HEK293 (cell line): ENCODE measurements at regions not wholly inside any gene's neighbourhood (a gene's known extent, or its start where the extent isn't known, plus 50 kb on each side); places are given as distances from the start of the nearest gene placed in this dataset.

Experiments used
- CTCF ChIP-seq: fragments of 450-650 bp; formaldehyde crosslinking; IDR thresholded peaks from 2 replicates; pipeline ENCODE4 v1.5.1; 2016; ENCODE audit warnings: missing biosample characterization, missing genetic modification characterization
- YY1 ChIP-seq: fragments of 450-650 bp; formaldehyde crosslinking; IDR thresholded peaks from 2 replicates; pipeline ENCODE4 v1.5.1; 2018; ENCODE audit warnings: missing biosample characterization, missing genetic modification characterization
- ZBTB17 ChIP-seq: fragments of 450-650 bp; formaldehyde crosslinking; IDR thresholded peaks from 2 replicates; pipeline ENCODE4 v1.5.1; 2016; ENCODE audit warnings: missing biosample characterization, missing genetic modification characterization
- ZNF18 ChIP-seq: fragments of 450-650 bp; formaldehyde crosslinking; IDR thresholded peaks from 2 replicates; pipeline ENCODE4 v1.5.1; 2016; ENCODE audit warnings: missing biosample characterization, missing genetic modification characterization
- ZNF239 ChIP-seq: fragments of 450-650 bp; formaldehyde crosslinking; IDR thresholded peaks from 2 replicates; pipeline ENCODE4 v1.5.1; 2016; ENCODE audit warnings: missing biosample characterization, missing genetic modification characterization
- ZNF777 ChIP-seq: fragments of 450-650 bp; formaldehyde crosslinking; IDR thresholded peaks from 2 replicates; pipeline ENCODE4 v1.5.1; 2017; ENCODE audit warnings: missing biosample characterization, missing genetic modification characterization, borderline replicate concordance
- TF ChIP-seq, protein P1 (sequence below): fragments of 450-650 bp; formaldehyde crosslinking; IDR thresholded peaks from 2 replicates; pipeline ENCODE4 v1.5.1; 2016; ENCODE audit warnings: missing biosample characterization, missing genetic modification characterization

DNA sequence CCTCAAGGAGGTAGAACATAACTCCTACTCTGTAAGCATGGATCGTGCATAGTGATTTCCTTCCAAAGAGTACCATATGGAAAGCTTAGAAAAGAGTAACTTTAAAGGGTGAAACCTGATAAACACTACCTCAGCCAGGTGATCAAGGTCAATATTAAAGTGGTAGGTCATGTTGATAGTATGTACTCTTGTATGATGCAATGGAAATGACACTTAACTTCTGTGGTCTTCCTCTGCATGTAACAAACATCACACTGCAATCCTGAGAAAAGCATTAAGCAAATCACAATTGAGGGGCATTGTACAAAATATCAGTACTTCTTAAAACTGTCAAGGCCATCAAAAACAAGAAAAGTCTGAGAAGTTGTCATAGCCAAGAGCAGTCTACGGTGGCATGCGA lies 83.8 kb downstream of the LEPR start:
- TF ChIP-seq CTCF (tag by site-specific recombination) = no peak
- TF ChIP-seq, protein P1, sequence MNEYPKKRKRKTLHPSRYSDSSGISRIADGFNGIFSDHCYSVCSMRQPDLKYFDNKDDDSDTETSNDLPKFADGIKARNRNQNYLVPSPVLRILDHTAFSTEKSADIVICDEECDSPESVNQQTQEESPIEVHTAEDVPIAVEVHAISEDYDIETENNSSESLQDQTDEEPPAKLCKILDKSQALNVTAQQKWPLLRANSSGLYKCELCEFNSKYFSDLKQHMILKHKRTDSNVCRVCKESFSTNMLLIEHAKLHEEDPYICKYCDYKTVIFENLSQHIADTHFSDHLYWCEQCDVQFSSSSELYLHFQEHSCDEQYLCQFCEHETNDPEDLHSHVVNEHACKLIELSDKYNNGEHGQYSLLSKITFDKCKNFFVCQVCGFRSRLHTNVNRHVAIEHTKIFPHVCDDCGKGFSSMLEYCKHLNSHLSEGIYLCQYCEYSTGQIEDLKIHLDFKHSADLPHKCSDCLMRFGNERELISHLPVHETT = no peak
- no peak for TF ChIP-seq ZNF239 (tag by site-specific recombination)
- no peak for TF ChIP-seq YY1 (tag by site-specific recombination)
- TF ChIP-seq ZNF18 = no peak
- TF ChIP-seq ZBTB17 = no peak
- TF ChIP-seq ZNF777 (tag by site-specific recombination) = no peak
